ENCODE measurements at regions not wholly inside any gene's neighbourhood (a gene's known extent, or its start where the extent isn't known, plus 50 kb on each side); places are given as distances from the start of the nearest gene placed in this dataset.

- Histone ChIP-seq H3K4me1 (ENCODE audit: low read length) (peaks cover 10% of the 10 kb centered on the region), H4K20me1 (ENCODE audit: insufficient read depth, low read length) (no peaks in the 10 kb centered on the region), H2AFZ (ENCODE audit: low read depth, low read length) (no peak overlapping the region), H3K9me3 (ENCODE audit: insufficient read depth, low read length) (no peaks in the 10 kb centered on the region), H3K9ac (ENCODE audit: low read length) (no peak overlapping the region), H3K79me2 (ENCODE audit: low read length) (no peaks in the 10 kb centered on the region), H3K4me2 (ENCODE audit: low read length) (no peak overlapping the region), H3K27me3 (ENCODE audit: low read depth, low read length) (no peaks in the 10 kb centered on the region), H3K27ac (ENCODE audit: low read length) (no peak overlapping the region), H3K36me3 (replicated peaks; ENCODE audit: low read depth, low read length) (no peaks in the 10 kb centered on the region), H3K4me3 (ENCODE audit: low read length) (no peak overlapping the region)
- no peak for TF ChIP-seq CTCF (IDR thresholded peaks at IDR 0.05; ENCODE audit: low read depth, low read length)
- no peak for TF ChIP-seq EZH2phosphoT487 (IDR thresholded peaks at IDR 0.05; ENCODE audit: low read depth)
These were observed 122.0 kb upstream of the ARID1B start for GRCh38 chr6:156654919-156655918.

GRCh38 chr6:156652231-156652750 is 124.9 kb upstream of the ARID1B start:
- Histone ChIP-seq H2AFZ (ENCODE audit: low read depth, low read length) (no peak overlapping the region), H3K79me2 (ENCODE audit: low read length) (no peaks in the 10 kb centered on the region), H3K27ac (ENCODE audit: low read length) (no peak overlapping the region), H3K4me1 (ENCODE audit: low read length) (no peaks in the 10 kb centered on the region), H3K27me3 (ENCODE audit: low read depth, low read length) (0 out of 2 replicates have a peak, but pooled peaks cover 2% of the 10 kb centered on the region), H3K36me3 (replicated peaks; ENCODE audit: low read depth, low read length) (no peaks in the 10 kb centered on the region), H4K20me1 (ENCODE audit: insufficient read depth, low read length) (no peaks in the 10 kb centered on the region), H3K9me3 (ENCODE audit: insufficient read depth, low read length) (no peaks in the 10 kb centered on the region), H3K9ac (ENCODE audit: low read length) (no peak overlapping the region), H3K4me3 (ENCODE audit: low read length) (no peak overlapping the region), H3K4me2 (ENCODE audit: low read length) (no peak overlapping the region)
- no peak for TF ChIP-seq EZH2phosphoT487 (IDR thresholded peaks at IDR 0.05; ENCODE audit: low read depth)
- no peak for TF ChIP-seq CTCF (IDR thresholded peaks at IDR 0.05; ENCODE audit: low read depth, low read length)

- TF ChIP-seq CTCF (IDR thresholded peaks at IDR 0.05; ENCODE audit: low read depth, low read length) = no peak
- TF ChIP-seq EZH2phosphoT487 (IDR thresholded peaks at IDR 0.05; ENCODE audit: low read depth) = no peak
- H4K20me1 ChIP-seq (ENCODE audit: insufficient read depth, low read length) = no peaks in the 10 kb centered on the region
- H3K4me1 ChIP-seq (ENCODE audit: low read length) = no peaks in the 10 kb centered on the region
- no peak overlapping the region for H3K4me3 ChIP-seq (ENCODE audit: low read length)
- 0 out of 2 replicates have a peak, but pooled peaks cover 2% of the 10 kb centered on the region for H3K27me3 ChIP-seq (ENCODE audit: low read depth, low read length)
- H3K9me3 ChIP-seq (ENCODE audit: insufficient read depth, low read length) = no peaks in the 10 kb centered on the region
- no peaks in the 10 kb centered on the region for H3K36me3 ChIP-seq (replicated peaks; ENCODE audit: low read depth, low read length)
- no peak overlapping the region for H3K4me2 ChIP-seq (ENCODE audit: low read length)
- H2AFZ ChIP-seq (ENCODE audit: low read depth, low read length) = no peak overlapping the region
- no peak overlapping the region for H3K27ac ChIP-seq (ENCODE audit: low read length)
- H3K79me2 ChIP-seq (ENCODE audit: low read length) = no peaks in the 10 kb centered on the region
- no peak overlapping the region for H3K9ac ChIP-seq (ENCODE audit: low read length)
These were observed 125.7 kb upstream of the ARID1B start for GRCh38 chr6:156651486-156651885.

- no peaks in the 10 kb centered on the region for H3K4me1 ChIP-seq (ENCODE audit: low read length)
- H3K9me3 ChIP-seq (ENCODE audit: insufficient read depth, low read length) = no peaks in the 10 kb centered on the region
- H4K20me1 ChIP-seq (ENCODE audit: insufficient read depth, low read length) = no peaks in the 10 kb centered on the region
- H2AFZ ChIP-seq (ENCODE audit: low read depth, low read length) = no peak overlapping the region
- TF ChIP-seq CTCF (IDR thresholded peaks at IDR 0.05; ENCODE audit: low read depth, low read length) (no peak), EZH2phosphoT487 (IDR thresholded peaks at IDR 0.05; ENCODE audit: low read depth) (no peak)
- 0 out of 2 replicates have a peak, but pooled peaks cover 2% of the 10 kb centered on the region for H3K27me3 ChIP-seq (ENCODE audit: low read depth, low read length)
- no peaks in the 10 kb centered on the region for H3K79me2 ChIP-seq (ENCODE audit: low read length)
- no peak overlapping the region for H3K27ac ChIP-seq (ENCODE audit: low read length)
- no peak overlapping the region for H3K4me3 ChIP-seq (ENCODE audit: low read length)
- H3K9ac ChIP-seq (ENCODE audit: low read length) = no peak overlapping the region
- H3K4me2 ChIP-seq (ENCODE audit: low read length) = no peak overlapping the region
- no peaks in the 10 kb centered on the region for H3K36me3 ChIP-seq (replicated peaks; ENCODE audit: low read depth, low read length)
These were observed 126.2 kb upstream of the ARID1B start for GRCh38 chr6:156650896-156651390.
